WTC11 (cell line): ENCODE measurements at regions not wholly inside any gene's neighbourhood (a gene's known extent, or its start where the extent isn't known, plus 50 kb on each side); places are given as distances from the start of the nearest gene placed in this dataset.

ENCODE experiments used
- ATAC-seq: fragments of 200-7000 bp; cut with Tn5 transposase; 2 replicates; pipeline ENCODE4 v1.10.0; 2021; ENCODE audit warnings: mild to moderate bottlenecking, moderate library complexity
- CTCF ChIA-PET: fragments of 300-600 bp; sonication (Branson Sonifier 250); formaldehyde crosslinking; loops from one replicate; lab custom pipeline; 2021; ENCODE audit warnings: antibody characterized with exemption; lab: Charles Lee
- POLR2A ChIA-PET: fragments of 350-600 bp; sonication (Branson Sonifier 250); formaldehyde crosslinking; loops from one replicate; lab custom pipeline; 2021; ENCODE audit warnings: antibody characterized with exemption; lab: Charles Lee
- DNase-seq: peaks from one replicate; pipeline ENCODE4 v3.0.0; 2021; ENCODE audit warnings: low spot score
- H3K27ac Mint-ChIP-seq: 2 replicates; pipeline ENCODE4 v1.8.0; 2021; ENCODE audit warnings: mixed read lengths
- H3K27me3 Mint-ChIP-seq: 2 replicates; pipeline ENCODE4 v1.8.0; 2021; ENCODE audit warnings: low read depth, mild to moderate bottlenecking, moderate library complexity, mixed read lengths
- H3K36me3 Mint-ChIP-seq: 2 replicates; pipeline ENCODE4 v1.8.0; 2021; ENCODE audit warnings: mixed read lengths
- H3K4me1 Mint-ChIP-seq: 2 replicates; pipeline ENCODE4 v1.8.0; 2022; ENCODE audit warnings: mixed read lengths
- H3K4me3 Mint-ChIP-seq: 2 replicates; pipeline ENCODE4 v1.8.0; 2021; ENCODE audit warnings: mild to moderate bottlenecking, moderate library complexity, mixed read lengths
- H3K9me3 Mint-ChIP-seq: 2 replicates; pipeline ENCODE4 v1.8.0; 2021; ENCODE audit warnings: mixed read lengths
- CREM ChIP-seq: sonication (generic); formaldehyde crosslinking; IDR thresholded peaks from 2 replicates; pipeline ENCODE4 v1.8.1; 2022; ENCODE audit warnings: mild to moderate bottlenecking, missing genetic modification reagents, moderate library complexity
- E2F5 ChIP-seq: sonication (generic); formaldehyde crosslinking; IDR thresholded peaks from 2 replicates; pipeline ENCODE4 v1.8.1; 2022; ENCODE audit warnings: mild to moderate bottlenecking, moderate library complexity, missing genetic modification reagents
- ELF4 ChIP-seq: sonication (generic); formaldehyde crosslinking; IDR thresholded peaks from 2 replicates; pipeline ENCODE4 v1.8.1; 2022; ENCODE audit warnings: low read depth, mild to moderate bottlenecking, moderate library complexity, missing genetic modification reagents
- EMX1 ChIP-seq: fragments of 250-450 bp; sonication (Bioruptor Pico); IDR thresholded peaks from 2 replicates; pipeline ENCODE4 v1.8.0; 2021; ENCODE audit warnings: mild to moderate bottlenecking
- FOXJ3 ChIP-seq: sonication (generic); formaldehyde crosslinking; IDR thresholded peaks from 2 replicates; pipeline ENCODE4 v1.9.0; 2021; ENCODE audit warnings: missing genetic modification reagents, mild to moderate bottlenecking, borderline replicate concordance
- JAZF1 ChIP-seq: fragments of 250-450 bp; sonication (Bioruptor Pico); IDR thresholded peaks from 2 replicates; pipeline ENCODE4 v1.9.0; 2021; ENCODE audit warnings: moderate library complexity, mild to moderate bottlenecking, inconsistent platforms
- JUN ChIP-seq: sonication (generic); formaldehyde crosslinking; IDR thresholded peaks from 2 replicates; pipeline ENCODE4 v1.8.0; 2023; ENCODE audit warnings: mild to moderate bottlenecking, missing genetic modification reagents
- USF1 ChIP-seq: sonication (generic); formaldehyde crosslinking; IDR thresholded peaks from 2 replicates; pipeline ENCODE4 v1.8.0; 2022; ENCODE audit warnings: mild to moderate bottlenecking, missing genetic modification reagents
- USF2 ChIP-seq: sonication (generic); formaldehyde crosslinking; IDR thresholded peaks from 2 replicates; pipeline ENCODE4 v1.8.1; 2023; ENCODE audit warnings: mild to moderate bottlenecking, missing genetic modification reagents, moderate library complexity
- ZBTB43 ChIP-seq: sonication (generic); formaldehyde crosslinking; IDR thresholded peaks from 2 replicates; pipeline ENCODE4 v1.8.1; 2023; ENCODE audit warnings: mild to moderate bottlenecking, missing genetic modification reagents
- ZNF232 ChIP-seq: sonication (generic); formaldehyde crosslinking; IDR thresholded peaks from 2 replicates; pipeline ENCODE4 v1.8.0; 2022; ENCODE audit warnings: mild to moderate bottlenecking, missing genetic modification reagents
- ZNF425 ChIP-seq: fragments of 250-450 bp; sonication (Bioruptor Pico); conservative IDR thresholded peaks from 2 replicates; pipeline ENCODE4 v1.9.0; 2021; ENCODE audit warnings: mild to moderate bottlenecking
- TF ChIP-seq, protein P1 (sequence below): sonication (generic); formaldehyde crosslinking; IDR thresholded peaks from 2 replicates; pipeline ENCODE4 v1.8.0; 2023; ENCODE audit warnings: mild to moderate bottlenecking, missing genetic modification reagents
- TF ChIP-seq, protein P2 (sequence below): sonication (generic); formaldehyde crosslinking; IDR thresholded peaks from 2 replicates; pipeline ENCODE4 v1.8.1; 2023; ENCODE audit warnings: mild to moderate bottlenecking, missing genetic modification reagents
- TF ChIP-seq, protein P3 (sequence below): sonication (generic); formaldehyde crosslinking; conservative IDR thresholded peaks from 2 replicates; pipeline ENCODE4 v1.8.1; 2022; ENCODE audit warnings: mild to moderate bottlenecking, missing genetic modification reagents
- TF ChIP-seq, protein P4 (sequence below): sonication (generic); formaldehyde crosslinking; IDR thresholded peaks from 2 replicates; pipeline ENCODE4 v1.8.1; 2022; ENCODE audit warnings: mild to moderate bottlenecking, missing genetic modification reagents, moderate library complexity, borderline replicate concordance
- TF ChIP-seq, protein P5 (sequence below): sonication (generic); formaldehyde crosslinking; IDR thresholded peaks from 2 replicates; pipeline ENCODE4 v1.8.0; 2022; ENCODE audit warnings: mild to moderate bottlenecking, missing genetic modification reagents

- Mint-ChIP-seq H3K27ac (no peak overlapping the region), H3K4me1 (peaks cover 8% of the 10 kb centered on the region), H3K9me3 (peaks cover 11% of the 10 kb centered on the region), H3K27me3 (no peaks in the 10 kb centered on the region), H3K4me3 (no peak overlapping the region), H3K36me3 (peaks cover 6% of the 10 kb centered on the region; the same call in 1 of the 2 replicates)
- ATAC-seq: no peak
- ChIA-PET POLR2A (no interaction called here), CTCF (interaction anchor here (1.2 kb wide), 1 partner anchor 146 kb away, joined by 4 read pairs; no protein-coding TSS in a partner anchor)
- TF ChIP-seq ZNF232 (CRISPR knock-in tag): no peak
- TF ChIP-seq, protein P1, sequence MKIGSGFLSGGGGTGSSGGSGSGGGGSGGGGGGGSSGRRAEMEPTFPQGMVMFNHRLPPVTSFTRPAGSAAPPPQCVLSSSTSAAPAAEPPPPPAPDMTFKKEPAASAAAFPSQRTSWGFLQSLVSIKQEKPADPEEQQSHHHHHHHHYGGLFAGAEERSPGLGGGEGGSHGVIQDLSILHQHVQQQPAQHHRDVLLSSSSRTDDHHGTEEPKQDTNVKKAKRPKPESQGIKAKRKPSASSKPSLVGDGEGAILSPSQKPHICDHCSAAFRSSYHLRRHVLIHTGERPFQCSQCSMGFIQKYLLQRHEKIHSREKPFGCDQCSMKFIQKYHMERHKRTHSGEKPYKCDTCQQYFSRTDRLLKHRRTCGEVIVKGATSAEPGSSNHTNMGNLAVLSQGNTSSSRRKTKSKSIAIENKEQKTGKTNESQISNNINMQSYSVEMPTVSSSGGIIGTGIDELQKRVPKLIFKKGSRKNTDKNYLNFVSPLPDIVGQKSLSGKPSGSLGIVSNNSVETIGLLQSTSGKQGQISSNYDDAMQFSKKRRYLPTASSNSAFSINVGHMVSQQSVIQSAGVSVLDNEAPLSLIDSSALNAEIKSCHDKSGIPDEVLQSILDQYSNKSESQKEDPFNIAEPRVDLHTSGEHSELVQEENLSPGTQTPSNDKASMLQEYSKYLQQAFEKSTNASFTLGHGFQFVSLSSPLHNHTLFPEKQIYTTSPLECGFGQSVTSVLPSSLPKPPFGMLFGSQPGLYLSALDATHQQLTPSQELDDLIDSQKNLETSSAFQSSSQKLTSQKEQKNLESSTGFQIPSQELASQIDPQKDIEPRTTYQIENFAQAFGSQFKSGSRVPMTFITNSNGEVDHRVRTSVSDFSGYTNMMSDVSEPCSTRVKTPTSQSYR: no peak
- TF ChIP-seq, protein P2, sequence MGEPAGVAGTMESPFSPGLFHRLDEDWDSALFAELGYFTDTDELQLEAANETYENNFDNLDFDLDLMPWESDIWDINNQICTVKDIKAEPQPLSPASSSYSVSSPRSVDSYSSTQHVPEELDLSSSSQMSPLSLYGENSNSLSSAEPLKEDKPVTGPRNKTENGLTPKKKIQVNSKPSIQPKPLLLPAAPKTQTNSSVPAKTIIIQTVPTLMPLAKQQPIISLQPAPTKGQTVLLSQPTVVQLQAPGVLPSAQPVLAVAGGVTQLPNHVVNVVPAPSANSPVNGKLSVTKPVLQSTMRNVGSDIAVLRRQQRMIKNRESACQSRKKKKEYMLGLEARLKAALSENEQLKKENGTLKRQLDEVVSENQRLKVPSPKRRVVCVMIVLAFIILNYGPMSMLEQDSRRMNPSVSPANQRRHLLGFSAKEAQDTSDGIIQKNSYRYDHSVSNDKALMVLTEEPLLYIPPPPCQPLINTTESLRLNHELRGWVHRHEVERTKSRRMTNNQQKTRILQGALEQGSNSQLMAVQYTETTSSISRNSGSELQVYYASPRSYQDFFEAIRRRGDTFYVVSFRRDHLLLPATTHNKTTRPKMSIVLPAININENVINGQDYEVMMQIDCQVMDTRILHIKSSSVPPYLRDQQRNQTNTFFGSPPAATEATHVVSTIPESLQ (CRISPR knock-in tag): no peak
- TF ChIP-seq ZBTB43 (CRISPR knock-in tag): no peak
- no peak for TF ChIP-seq USF2 (CRISPR knock-in tag)
- TF ChIP-seq FOXJ3: no peak
- DNase-seq: no peak
Observed at GRCh38 chr12:93272997-93273396, 104.7 kb upstream of the NUDT4 start.

- H3K4me3 Mint-ChIP-seq: no peak overlapping the region
- H3K9me3 Mint-ChIP-seq: peaks cover 11% of the 10 kb centered on the region
- ChIA-PET CTCF (interaction anchor here (0.7 to 1.2 kb wide), 3 partner anchors 47 to 263 kb away, joined by 3 to 4 read pairs (median 4); no protein-coding TSS in a partner anchor), POLR2A (no interaction called here)
- H3K27me3 Mint-ChIP-seq: no peaks in the 10 kb centered on the region
- H3K4me1 Mint-ChIP-seq: peaks cover 8% of the 10 kb centered on the region
- peaks cover 6% of the 10 kb centered on the region; the same call in 1 of the 2 replicates for H3K36me3 Mint-ChIP-seq
- no peak for DNase-seq
- no peak; the same call in 1 of the 2 replicates for ATAC-seq
- no peak overlapping the region for H3K27ac Mint-ChIP-seq
- TF ChIP-seq JUN (CRISPR knock-in tag) (no peak), EMX1 (no peak), CREM (CRISPR knock-in tag) (no peak), ELF4 (no peak), ZNF425 (CRISPR knock-in tag) (no peak), ZNF232 (CRISPR knock-in tag) (no peak), JAZF1 (CRISPR knock-in tag) (no peak), E2F5 (no peak), USF1 (no peak), USF2 (CRISPR knock-in tag) (no peak)
- TF ChIP-seq, protein P3, sequence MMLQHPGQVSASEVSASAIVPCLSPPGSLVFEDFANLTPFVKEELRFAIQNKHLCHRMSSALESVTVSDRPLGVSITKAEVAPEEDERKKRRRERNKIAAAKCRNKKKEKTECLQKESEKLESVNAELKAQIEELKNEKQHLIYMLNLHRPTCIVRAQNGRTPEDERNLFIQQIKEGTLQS: no peak
- TF ChIP-seq, protein P4, sequence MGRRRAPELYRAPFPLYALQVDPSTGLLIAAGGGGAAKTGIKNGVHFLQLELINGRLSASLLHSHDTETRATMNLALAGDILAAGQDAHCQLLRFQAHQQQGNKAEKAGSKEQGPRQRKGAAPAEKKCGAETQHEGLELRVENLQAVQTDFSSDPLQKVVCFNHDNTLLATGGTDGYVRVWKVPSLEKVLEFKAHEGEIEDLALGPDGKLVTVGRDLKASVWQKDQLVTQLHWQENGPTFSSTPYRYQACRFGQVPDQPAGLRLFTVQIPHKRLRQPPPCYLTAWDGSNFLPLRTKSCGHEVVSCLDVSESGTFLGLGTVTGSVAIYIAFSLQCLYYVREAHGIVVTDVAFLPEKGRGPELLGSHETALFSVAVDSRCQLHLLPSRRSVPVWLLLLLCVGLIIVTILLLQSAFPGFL (CRISPR knock-in tag): no peak
- TF ChIP-seq, protein P5, sequence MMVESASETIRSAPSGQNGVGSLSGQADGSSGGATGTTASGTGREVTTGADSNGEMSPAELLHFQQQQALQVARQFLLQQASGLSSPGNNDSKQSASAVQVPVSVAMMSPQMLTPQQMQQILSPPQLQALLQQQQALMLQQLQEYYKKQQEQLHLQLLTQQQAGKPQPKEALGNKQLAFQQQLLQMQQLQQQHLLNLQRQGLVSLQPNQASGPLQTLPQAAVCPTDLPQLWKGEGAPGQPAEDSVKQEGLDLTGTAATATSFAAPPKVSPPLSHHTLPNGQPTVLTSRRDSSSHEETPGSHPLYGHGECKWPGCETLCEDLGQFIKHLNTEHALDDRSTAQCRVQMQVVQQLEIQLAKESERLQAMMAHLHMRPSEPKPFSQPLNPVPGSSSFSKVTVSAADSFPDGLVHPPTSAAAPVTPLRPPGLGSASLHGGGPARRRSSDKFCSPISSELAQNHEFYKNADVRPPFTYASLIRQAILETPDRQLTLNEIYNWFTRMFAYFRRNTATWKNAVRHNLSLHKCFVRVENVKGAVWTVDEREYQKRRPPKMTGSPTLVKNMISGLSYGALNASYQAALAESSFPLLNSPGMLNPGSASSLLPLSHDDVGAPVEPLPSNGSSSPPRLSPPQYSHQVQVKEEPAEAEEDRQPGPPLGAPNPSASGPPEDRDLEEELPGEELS: no peak
Observed at GRCh38 chr12:93273834-93274564, 103.7 kb upstream of the NUDT4 start.
